ENCODE measurements at regions not wholly inside any gene's neighbourhood (a gene's known extent, or its start where the extent isn't known, plus 50 kb on each side); places are given as distances from the start of the nearest gene placed in this dataset.

- no peak for FAIRE-seq
- H3K14ac ChIP-seq (ENCODE audit: insufficient read length): no peak overlapping the region
- TF ChIP-seq POLR2A (IDR thresholded peaks at IDR 0.05; ENCODE audit: control extremely low read depth in 1 of 2, low read depth in 2 of 2, low read length in 2 of 2): no peak
- no peak for TF ChIP-seq TBP (IDR thresholded peaks at IDR 0.05; ENCODE audit: low read depth, low read length)
- H3K23me2 ChIP-seq (ENCODE audit: low read depth, low read length): peaks cover 3% of the 10 kb centered on the region; the same call in 1 of the 2 replicates
- H3K23ac ChIP-seq (ENCODE audit: insufficient read length): no peak overlapping the region
- H3K9me3 ChIP-seq (ENCODE audit: insufficient read depth in 2 of 2, low read depth in 1 of 2, low read length in 1 of 2): 0 out of 4 replicates have a peak, but pooled peaks cover 0 to 3% of the 10 kb centered on the region in 2 experiments
- H3K27me3 ChIP-seq (replicated peaks in 1 of 4; ENCODE audit: control insufficient read depth in 3 of 4, extremely low read depth in 1 of 4, insufficient read depth in 3 of 4, low read length in 3 of 4): no peaks in the 10 kb centered on the region
- no peak overlapping the region for H3K18ac ChIP-seq (ENCODE audit: extremely low read depth, low read length)
- no peaks in the 10 kb centered on the region for H3K4me1 ChIP-seq (replicated peaks in 1 of 4; ENCODE audit: control insufficient read depth in 3 of 4, insufficient read depth in 4 of 4, low read length in 3 of 4)
- no peaks in the 10 kb centered on the region for H3K79me1 ChIP-seq (ENCODE audit: low read depth, low read length)
- POLR2A ChIA-PET (ENCODE audit: partially characterized antibody): interaction anchor here (0.6 kb wide), 1 partner anchor 1101 kb away, joined by 3 read pairs; no protein-coding TSS in a partner anchor
- no peak overlapping the region for H2BK20ac ChIP-seq (ENCODE audit: low read length)
- H2BK5ac ChIP-seq (ENCODE audit: low read depth, low read length): no peak overlapping the region
- CTCF ChIA-PET (ENCODE audit: partially characterized antibody): interaction anchor here (1.3 to 2.3 kb wide), 3 partner anchors 27 to 292 kb away, joined by 3 to 8 read pairs (median 3); no protein-coding TSS in a partner anchor
- no peak overlapping the region for H2AK5ac ChIP-seq (ENCODE audit: low read depth, low read length)
- no peak overlapping the region for H3K27ac ChIP-seq (ENCODE audit: low read depth, low read length)
- DNase-seq (ENCODE audit: low read depth in 1 of 2, low spot score in 2 of 2): no peak
- no peaks in the 10 kb centered on the region for H4K20me1 ChIP-seq (replicated peaks in 1 of 2; ENCODE audit: control insufficient read depth in 1 of 2, insufficient read depth in 2 of 2, low read length in 2 of 2)
- H3K36me3 ChIP-seq (ENCODE audit: control insufficient read depth in 2 of 4, insufficient read depth in 4 of 4, low read length in 3 of 4): no peaks in the 10 kb centered on the region
- no peak overlapping the region for H2BK120ac ChIP-seq (replicated peaks; ENCODE audit: low read depth, low read length)
- no peak overlapping the region for H4K91ac ChIP-seq (replicated peaks; ENCODE audit: insufficient read length, low read length)
- no peak overlapping the region for H4K8ac ChIP-seq (ENCODE audit: extremely low read depth, insufficient read depth, low read length)
- no peak overlapping the region for H3K56ac ChIP-seq (replicated peaks; ENCODE audit: insufficient read length, low read depth, low read length)
- H2AFZ ChIP-seq (ENCODE audit: low read length): no peak overlapping the region
- H3K4me3 ChIP-seq (ENCODE audit: extremely low read depth in 1 of 4, insufficient read depth in 2 of 4, low read depth in 3 of 4, low read length in 4 of 4): no peak overlapping the region
- no peak overlapping the region for H3K4ac ChIP-seq (replicated peaks; ENCODE audit: insufficient read length, low read depth, low read length)
- no peak overlapping the region for H2BK15ac ChIP-seq (ENCODE audit: low read length)
- 91% methylated on average over 9 of the region's 9 CpGs; no CpG with 5 or more reads in 1 of the 2 experiments for whole genome bisulfite sequencing, 2 experiments (ENCODE audit: extremely low coverage in 1 of 2, insufficient coverage in 1 of 2, insufficient read length in 1 of 2, insufficient replicate concordance in 2 of 2, low coverage in 1 of 2, low lambda C conversion rate in 2 of 2, missing lambda C conversion rate in 1 of 2)
- H3K79me2 ChIP-seq (ENCODE audit: control insufficient read depth in 1 of 2, insufficient read depth in 2 of 2, low read length in 2 of 2): peaks cover 0 to 3% of the 10 kb centered on the region in 2 experiments; a peak in 1 of 4 replicates
- H2BK12ac ChIP-seq (ENCODE audit: low read depth, low read length): no peak overlapping the region
- no peak overlapping the region for H4K5ac ChIP-seq (ENCODE audit: insufficient read length, low read depth, low read length)
- H3K9ac ChIP-seq (replicated peaks in 1 of 4; ENCODE audit: extremely low read depth in 1 of 4, low read depth in 3 of 4, low read length in 3 of 4): no peak overlapping the region
- H3K4me2 ChIP-seq (ENCODE audit: insufficient read depth in 1 of 2, low read depth in 2 of 2, low read length in 2 of 2): no peak overlapping the region
These were observed 112.3 kb upstream of the HES1 start for GRCh38 chr3:194023501-194024280.

Measured in H1 (cell line).